GM19463 (cell line): ENCODE measurements at regions not wholly inside any gene's neighbourhood (a gene's known extent, or its start where the extent isn't known, plus 50 kb on each side); places are given as distances from the start of the nearest gene placed in this dataset.

Source experiments
- ATAC-seq: cut with Tn5 transposase; IDR thresholded peaks from one replicate; pipeline ENCODE4 v1.9.1; 2021; ENCODE audit warnings: mild to moderate bottlenecking, moderate library complexity; ENCODE audit not compliant: unreplicated experiment

- peak; percentile 1 for ATAC-seq
These were observed 81.9 kb upstream of the CCDC28A start for GRCh38 chr6:138691595-138692057.

GRCh38 chr6:138692058-138692977 lies 81.3 kb upstream of the CCDC28A start:
- ATAC-seq: peak; percentile 53

GRCh38 chr6:138692978-138693909 lies 80.3 kb upstream of the CCDC28A start:
- peak; percentile 54 for ATAC-seq

- ATAC-seq: no peak
These were observed 78.4 kb upstream of the CCDC28A start for GRCh38 chr6:138695193-138695592.

DNA sequence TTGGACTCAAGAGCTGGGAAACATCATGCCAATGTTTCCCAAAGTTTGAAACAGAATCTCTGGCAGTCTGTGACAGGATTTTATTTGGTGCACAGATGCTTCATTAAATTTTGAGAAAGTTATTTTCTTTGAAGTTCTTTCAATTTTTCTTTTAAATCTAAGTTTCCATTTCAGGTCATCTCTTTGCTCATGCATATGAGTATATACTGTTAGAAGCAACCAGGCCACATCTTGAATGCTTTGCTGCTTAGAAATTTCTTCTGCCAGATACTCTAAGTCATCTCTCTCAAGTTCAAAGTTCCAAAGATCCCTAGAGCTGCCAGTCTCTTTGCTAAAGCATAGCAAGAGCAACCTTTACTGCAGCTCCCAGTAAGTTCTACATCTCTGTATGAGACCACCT lies 59.1 kb upstream of the CCDC28A start:
- no peak for ATAC-seq

DNA sequence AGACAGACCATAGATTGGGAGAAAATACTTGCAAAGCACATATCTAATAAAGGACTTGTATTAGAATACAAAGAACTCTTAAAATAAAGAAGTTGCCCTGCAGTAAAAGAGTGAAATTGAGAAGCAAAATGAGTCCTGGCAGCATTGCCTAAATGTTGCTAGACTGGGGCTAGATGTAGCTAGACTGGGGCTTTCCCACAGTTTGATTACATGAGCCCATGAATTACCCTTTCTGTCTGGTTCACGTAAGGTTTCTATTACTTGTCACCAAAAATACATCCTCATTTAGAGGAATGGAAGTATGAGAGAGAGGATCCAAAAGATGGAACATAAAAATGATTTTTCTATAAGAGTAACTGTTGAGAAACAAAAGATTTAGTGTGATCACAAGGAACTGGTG lies 57.6 kb upstream of the CCDC28A start:
- ATAC-seq: no peak

DNA sequence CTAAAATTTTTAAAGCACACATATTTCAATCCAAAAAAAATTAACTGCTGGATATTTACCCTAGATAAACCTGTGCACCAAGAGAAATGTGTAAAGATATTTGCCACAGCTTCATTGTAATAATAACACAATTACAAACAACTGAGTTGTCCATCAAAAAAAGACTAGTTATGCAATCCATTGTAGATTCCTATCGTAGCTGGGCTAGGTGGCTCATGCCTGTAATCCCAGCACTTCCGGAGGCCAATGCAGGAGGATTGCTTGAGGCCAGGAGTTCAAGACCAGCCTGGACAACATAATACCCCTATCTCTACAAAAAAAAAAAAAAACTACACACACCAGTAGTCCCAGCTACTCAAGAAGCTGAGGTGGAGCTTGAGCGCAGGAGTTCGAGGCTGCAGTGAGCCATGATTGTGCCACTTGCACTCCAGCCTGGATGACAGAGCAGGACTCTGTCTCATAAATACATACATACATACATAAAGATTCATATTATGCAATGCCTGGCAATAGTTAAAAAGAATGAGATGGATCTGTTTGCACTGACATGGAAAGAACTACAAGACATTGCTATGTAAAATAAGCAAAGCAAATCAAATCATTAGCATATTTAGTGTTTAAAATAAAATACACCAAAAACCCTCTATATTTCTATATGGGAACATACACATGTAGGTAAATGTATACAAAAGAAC lies 56.5 kb upstream of the CCDC28A start:
- ATAC-seq: no peak

DNA sequence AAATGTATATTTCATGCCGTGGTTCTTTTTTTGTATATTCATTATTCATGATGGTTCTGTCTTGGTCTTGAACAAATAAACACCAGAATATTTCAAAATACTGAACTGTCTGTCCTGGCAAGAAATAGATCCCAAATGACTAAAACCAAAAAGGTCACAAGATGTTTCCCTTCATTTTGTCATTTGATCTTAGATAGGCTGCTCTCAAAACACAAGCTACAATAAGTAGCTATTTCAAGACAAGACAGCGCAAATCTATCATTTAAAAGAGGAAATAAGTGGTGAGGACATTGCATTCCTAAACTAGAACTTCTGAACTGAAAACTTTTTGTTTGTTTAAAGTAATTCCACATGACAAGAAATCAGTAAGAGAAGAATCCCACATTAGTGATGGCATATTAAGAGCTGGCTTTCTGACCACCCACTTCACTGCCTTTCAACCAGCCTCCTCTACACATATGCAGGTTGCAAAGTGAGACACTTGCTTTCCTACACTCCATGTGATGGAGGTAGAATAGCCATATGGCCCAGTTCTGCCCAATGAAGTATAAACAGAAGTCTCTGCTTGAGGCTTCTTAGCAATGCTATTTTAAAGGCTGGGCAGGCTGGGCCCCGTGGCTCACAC lies 54.4 kb upstream of the CCDC28A start:
- no peak for ATAC-seq

DNA sequence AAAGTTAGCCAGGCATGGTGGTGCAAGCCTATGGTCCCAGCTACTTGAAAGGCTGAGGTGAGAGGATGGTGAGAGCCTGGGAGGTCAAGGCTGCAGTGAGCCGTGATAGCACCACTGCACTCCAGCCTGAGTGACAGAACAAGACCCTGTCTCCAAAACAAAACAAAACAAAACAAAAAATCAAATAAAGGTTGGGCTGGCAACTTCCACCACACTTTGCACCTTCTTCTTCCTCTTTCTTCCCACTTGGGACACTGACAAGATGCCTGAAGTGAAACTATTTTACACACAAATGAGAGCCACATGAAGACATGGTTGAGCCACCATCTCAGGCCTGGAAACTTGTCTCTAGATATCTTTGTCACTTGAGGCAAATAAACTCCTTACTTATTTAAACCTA lies 53.8 kb upstream of the CCDC28A start:
- no peak for ATAC-seq

DNA sequence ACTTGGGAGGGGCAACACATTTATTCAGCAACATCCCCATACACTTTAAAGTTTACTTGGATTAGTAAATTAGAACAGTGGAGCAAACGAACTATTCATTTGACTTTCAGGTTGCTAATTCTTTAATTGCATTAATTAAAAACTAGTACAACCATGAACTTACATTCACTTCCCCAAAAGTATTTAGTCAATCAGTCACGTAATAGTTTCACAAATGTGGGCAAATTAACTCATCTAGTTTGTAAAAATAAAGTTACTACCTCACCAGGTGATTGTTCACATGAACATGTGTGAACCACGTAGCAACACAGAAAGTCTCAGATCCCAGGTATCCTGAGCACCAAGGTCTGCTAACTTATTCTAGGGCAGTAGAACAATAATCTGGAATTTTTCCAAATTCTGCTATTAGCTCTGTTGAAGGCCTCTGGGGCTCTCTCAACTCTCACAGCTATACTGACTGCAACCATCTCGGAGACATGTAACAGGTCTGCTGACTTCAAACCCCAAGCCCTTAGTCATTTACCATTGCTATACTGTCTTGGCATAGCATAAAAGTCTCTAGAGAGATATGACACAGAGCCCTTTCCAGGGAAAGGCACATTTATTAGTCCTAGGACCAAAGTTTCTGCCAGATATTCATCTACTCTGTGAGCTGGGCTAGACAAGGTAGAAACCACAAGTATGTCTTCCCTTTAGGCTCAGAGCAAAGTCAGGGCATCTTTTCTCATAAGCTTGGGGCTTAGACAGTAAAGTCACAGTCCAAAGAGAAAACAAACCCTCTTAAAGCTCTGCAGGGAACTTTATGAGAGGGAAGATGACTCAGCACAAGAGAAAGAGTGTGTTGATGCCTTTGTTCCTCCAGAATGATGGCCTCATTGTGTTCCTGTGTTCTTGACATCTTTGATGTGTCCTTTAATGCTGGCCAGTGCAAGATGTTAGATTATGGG lies 50.9 kb upstream of the CCDC28A start:
- no peak for ATAC-seq
